Panc1 (cell line): ENCODE measurements at regions not wholly inside any gene's neighbourhood (a gene's known extent, or its start where the extent isn't known, plus 50 kb on each side); places are given as distances from the start of the nearest gene placed in this dataset.

Experiments
- ATAC-seq: fragments of 200-7000 bp; cut with Tn5 transposase; 2 replicates; pipeline ENCODE4 v1.9.1; 2020; ENCODE audit warnings: mild to moderate bottlenecking, moderate library complexity
- BruUV-seq: library from RNA; stranded (reverse); fragments of 400-500 nt; replicated peaks from 2 replicates; lab custom pipeline; 2021; lab: Mats Ljungman, UMichigan
- CTCF ChIA-PET: fragments of 300-600 bp; sonication (Branson Sonifier 250); formaldehyde crosslinking; loops from one replicate; lab custom pipeline; 2022; ENCODE audit warnings: antibody characterized with exemption; lab: Charles Lee
- POLR2A ChIA-PET: fragments of 300-600 bp; sonication (Branson Sonifier 250); formaldehyde crosslinking; loops from one replicate; lab custom pipeline; 2022; ENCODE audit warnings: antibody characterized with exemption; lab: Charles Lee
- DNase-seq: peaks from one replicate; pipeline ENCODE4 v3.0.0-alpha.2; 2010; ENCODE audit warnings: low read depth, low spot score
- H3K27ac ChIP-seq: 2 replicates; pipeline ENCODE4 v1.5.1; 2011; ENCODE audit warnings: mild to moderate bottlenecking, low read length, inconsistent platforms
- H3K27me3 ChIP-seq: fragments of 200-500 bp; sonication (Bioruptor generic); 2 replicates; pipeline ENCODE4 v1.6.0; 2014; ENCODE audit warnings: low read length, inconsistent platforms; ENCODE audit not compliant: control insufficient read depth, insufficient read depth
- H3K36me3 ChIP-seq: fragments of 200-500 bp; sonication (Bioruptor generic); 2 replicates; pipeline ENCODE4 v1.5.1; 2014; ENCODE audit warnings: inconsistent platforms, mild to moderate bottlenecking, low read length, moderate library complexity; ENCODE audit not compliant: control insufficient read depth, insufficient read depth
- H3K4me1 ChIP-seq: 2 replicates; pipeline ENCODE4 v1.5.1; 2011; ENCODE audit warnings: inconsistent platforms, mild to moderate bottlenecking, low read length, moderate library complexity; ENCODE audit not compliant: control insufficient read depth, insufficient read depth
- H3K4me3 ChIP-seq, 2 experiments: 2 replicates each; pipeline ENCODE4 v1.5.1; 2011 to 2012; ENCODE audit warnings: low read depth in 2 of 2, low read length in 2 of 2, mild to moderate bottlenecking in 2 of 2, inconsistent platforms in 1 of 2, moderate library complexity in 1 of 2
- H3K9me3 ChIP-seq: fragments of 200-500 bp; sonication (Bioruptor generic); 2 replicates; pipeline ENCODE4 v1.5.1; 2014; ENCODE audit warnings: low read depth, mild to moderate bottlenecking, inconsistent platforms, low read length, moderate library complexity; ENCODE audit not compliant: control insufficient read depth, insufficient read depth
- CTCF ChIP-seq: fragments of 450-650 bp; IDR thresholded peaks from 2 replicates; pipeline ENCODE4 v1.5.1; 2017; ENCODE audit warnings: mild to moderate bottlenecking
- POLR2AphosphoS5 ChIP-seq: IDR thresholded peaks from 2 replicates; pipeline ENCODE4 v1.6.1; 2012; ENCODE audit warnings: mild to moderate bottlenecking, low read depth, low read length, moderate library complexity
- REST ChIP-seq, 2 experiments: IDR thresholded peaks; 2 replicates each; pipeline ENCODE4 v1.6.1; 2011 to 2012; ENCODE audit warnings: low read depth in 2 of 2, control low read depth in 1 of 2, low read length in 1 of 2, mild to moderate bottlenecking in 1 of 2, moderate library complexity in 1 of 2; ENCODE audit not compliant: insufficient read depth in 1 of 2
- SIN3A ChIP-seq: IDR thresholded peaks from 2 replicates; pipeline ENCODE4 v1.6.1; 2012; ENCODE audit warnings: low read depth, mild to moderate bottlenecking, low read length, moderate library complexity, borderline replicate concordance; ENCODE audit not compliant: insufficient read depth
- TCF7L2 ChIP-seq: IDR thresholded peaks from 2 replicates; pipeline ENCODE4 v1.6.1; 2011; ENCODE audit warnings: mild to moderate bottlenecking, low read depth, low read length, inconsistent platforms
- in situ Hi-C: cut with HindIII; loops from 2 replicates; pipeline ENCODE4 v1.10.0; 2016; ENCODE audit warnings: low sequenced_read_pairs, low pct_unique_long_range_greater_than_20kb
- intact Hi-C: fragments of 100-400 bp; cut with micrococcal nuclease; formaldehyde crosslinking; loops from one replicate; pipeline ENCODE4 v1.10.0; 2022; ENCODE audit not compliant: unreplicated experiment

- DNase-seq (no peak), ATAC-seq (no peak)
- in situ Hi-C loops (no loop called here), intact Hi-C loops (no loop called here)
- Histone ChIP-seq H3K4me3 (no peak overlapping the region), H3K36me3 (no peaks in the 10 kb centered on the region), H3K27ac (no peak overlapping the region), H3K4me1 (no peaks in the 10 kb centered on the region), H3K9me3 (0 out of 2 replicates have a peak, but pooled peaks cover 4% of the 10 kb centered on the region), H3K27me3 (no peaks in the 10 kb centered on the region)
- ChIA-PET CTCF (no interaction called here), POLR2A (no interaction called here)
- no TSS peak for BruUV-seq
- TF ChIP-seq TCF7L2 (no peak), REST (IDR thresholded peaks at IDR 0.05; ENCODE audit: insufficient read depth in 1 of 2, low read depth in 2 of 2, low read length in 1 of 2) (no peak), SIN3A (no peak), POLR2AphosphoS5 (no peak), CTCF (no peak)
These were observed 385.5 kb downstream of the IL20RB start for GRCh38 chr3:137343283-137343682.

GRCh38 chr3:137347132-137347531 is 389.3 kb downstream of the IL20RB start:
- CTCF ChIA-PET: interaction anchor here (1.0 kb wide), 1 partner anchor 14 kb away, joined by 3 read pairs; no protein-coding TSS in a partner anchor
- in situ Hi-C loops: no loop called here
- POLR2A ChIA-PET: no interaction called here
- no TSS peak for BruUV-seq
- TF ChIP-seq SIN3A (no peak), POLR2AphosphoS5 (no peak), CTCF (no peak), TCF7L2 (no peak), REST (IDR thresholded peaks at IDR 0.05; ENCODE audit: insufficient read depth in 1 of 2, low read depth in 2 of 2, low read length in 1 of 2) (no peak)
- intact Hi-C loops: no loop called here
- no peak for DNase-seq
- Histone ChIP-seq H3K36me3 (no peaks in the 10 kb centered on the region), H3K4me3 (no peak overlapping the region), H3K9me3 (no peaks in the 10 kb centered on the region), H3K27me3 (no peaks in the 10 kb centered on the region), H3K27ac (no peak overlapping the region), H3K4me1 (no peaks in the 10 kb centered on the region)
- no peak for ATAC-seq
